ENCODE measurements at regions not wholly inside any gene's neighbourhood (a gene's known extent, or its start where the extent isn't known, plus 50 kb on each side); places are given as distances from the start of the nearest gene placed in this dataset.
"Not testable (repeated sequence)": the region's sequence is repeated elsewhere in the genome, so short reads cannot be mapped to it uniquely, and the experiment has no call there.

DNA sequence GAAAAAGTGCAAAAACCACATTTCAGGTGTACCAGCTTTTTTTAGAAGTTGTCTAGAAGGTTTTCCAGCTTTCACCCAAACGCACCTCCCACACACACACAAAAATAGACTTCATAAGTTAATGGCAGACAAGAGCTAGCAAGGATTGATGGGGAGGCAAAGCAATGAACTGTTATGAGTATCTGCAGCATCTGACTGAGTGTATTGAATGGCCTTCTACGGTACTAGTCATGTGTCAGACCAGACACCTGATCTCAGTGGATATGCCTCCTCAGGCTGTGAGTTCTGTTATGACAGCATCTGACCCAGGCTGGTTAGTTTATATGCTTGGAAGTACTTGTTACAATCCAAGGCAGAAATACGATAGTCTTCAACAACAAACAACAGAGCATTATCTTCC is 406.1 kb upstream of the AUTS2 start:
- DNase-seq: no peak

DNA sequence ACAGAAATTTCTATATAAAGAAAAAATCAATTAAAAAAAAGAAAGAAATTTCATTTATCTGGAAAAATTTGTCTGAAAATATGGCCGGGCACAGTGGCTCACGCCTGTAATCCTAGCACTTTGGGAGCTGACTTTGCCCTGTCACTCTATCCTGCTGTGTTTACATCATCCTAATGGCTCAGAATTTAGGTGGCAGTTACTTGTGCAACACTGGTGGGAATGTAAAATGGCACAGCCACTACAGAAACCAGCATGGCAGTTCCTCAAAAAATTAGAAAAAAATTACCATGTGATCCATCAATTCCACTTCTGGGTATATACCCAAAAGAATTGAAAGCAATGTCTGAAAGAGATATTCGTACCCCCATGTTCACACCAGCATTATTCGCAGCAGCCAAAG is 405.2 kb upstream of the AUTS2 start:
- DNase-seq: no peak

DNA sequence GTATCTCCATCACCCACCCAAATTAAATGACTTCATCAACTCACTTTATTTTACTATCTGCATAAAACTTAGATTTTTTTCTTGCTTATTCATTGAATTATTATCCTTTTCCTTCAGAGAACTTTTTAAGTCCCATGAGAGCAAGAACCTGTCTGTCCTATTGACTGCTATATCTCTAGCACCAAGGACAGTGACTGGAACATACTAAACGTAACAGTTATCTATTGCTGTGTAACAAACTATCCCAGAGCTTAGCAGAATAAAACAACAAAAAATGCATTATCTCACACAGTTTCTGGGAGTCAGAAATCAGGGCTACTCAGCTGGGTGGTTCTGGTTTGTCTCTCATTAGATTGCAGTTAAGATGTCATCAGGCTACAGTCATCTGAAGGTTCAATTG is 401.7 kb upstream of the AUTS2 start:
- DNase-seq: no peak

DNA sequence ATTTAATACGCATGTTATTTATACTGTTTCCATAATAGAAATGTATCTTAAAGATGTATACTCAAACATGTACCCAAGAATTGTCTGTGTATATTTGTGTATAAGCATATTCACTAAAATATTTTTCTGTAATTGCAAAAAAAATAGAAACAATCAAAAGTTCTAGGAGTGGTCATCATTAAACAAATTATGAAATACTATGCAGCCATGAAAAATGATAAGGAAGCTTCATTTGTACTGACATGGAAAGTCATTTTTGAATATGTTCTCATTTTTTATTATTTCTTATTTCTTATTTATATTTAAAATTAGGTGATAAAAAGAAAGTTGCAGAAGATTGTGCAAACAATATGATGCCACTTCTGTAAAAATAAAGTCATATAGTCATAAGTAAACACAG is 400.0 kb upstream of the AUTS2 start:
- no peak for DNase-seq

DNA sequence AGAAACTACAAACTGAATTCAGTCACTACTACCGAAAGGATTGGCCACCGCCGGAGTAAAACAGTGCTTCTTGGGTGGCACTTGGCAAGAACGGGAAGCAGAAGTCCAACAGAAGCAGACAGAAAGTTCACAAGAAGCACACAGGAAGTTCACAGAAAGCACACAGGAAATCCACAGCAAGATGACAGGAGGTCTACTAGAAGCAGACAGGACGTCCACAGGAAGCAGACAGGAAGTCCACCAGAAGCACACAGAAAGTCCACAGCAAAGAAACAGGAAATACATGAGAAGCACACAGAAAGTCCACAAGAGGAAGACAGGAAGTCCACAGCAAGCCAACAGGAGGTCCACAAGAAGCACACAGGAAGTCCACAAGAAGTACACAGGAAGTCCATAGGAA is 399.2 kb upstream of the AUTS2 start:
- DNase-seq: no peak

DNA sequence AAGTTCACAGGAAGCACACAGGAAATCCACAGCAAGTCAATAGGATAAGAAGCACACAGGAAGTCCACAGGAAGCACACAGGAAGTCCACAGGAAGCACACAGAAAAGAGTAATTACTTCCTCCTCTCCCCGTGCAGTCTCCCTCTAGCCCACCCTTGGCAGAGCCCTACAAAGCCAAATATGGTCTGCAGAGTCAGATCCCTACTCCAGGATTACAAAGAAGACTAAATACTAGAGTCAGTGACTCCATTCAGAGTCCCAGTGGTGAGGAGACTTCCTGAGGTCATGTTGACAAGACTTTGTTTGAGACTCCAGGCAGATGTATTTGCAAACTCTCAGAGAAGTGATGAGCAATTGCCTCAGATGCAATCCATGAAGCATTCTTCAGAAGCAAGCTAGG is 398.6 kb upstream of the AUTS2 start:
- no peak for DNase-seq

DNA sequence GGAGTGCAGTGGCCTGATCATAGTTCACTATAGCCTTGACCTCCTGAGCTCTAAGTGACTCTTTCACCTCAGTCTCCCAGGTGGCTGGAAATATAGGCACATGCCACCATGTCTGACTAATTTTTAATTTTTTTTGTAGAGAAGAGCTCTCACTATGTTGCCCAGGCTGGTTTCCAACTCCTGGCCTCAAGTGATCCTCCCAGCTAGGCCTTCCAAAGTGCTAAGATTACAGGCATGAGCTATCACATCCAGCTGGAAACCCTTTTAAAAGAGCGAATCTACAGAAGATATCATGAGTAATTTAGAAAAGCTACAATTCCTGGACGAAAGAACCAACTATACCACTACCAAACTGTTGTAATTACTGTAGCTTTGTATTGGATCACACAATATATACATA is 394.4 kb upstream of the AUTS2 start:
- no peak for DNase-seq

DNA sequence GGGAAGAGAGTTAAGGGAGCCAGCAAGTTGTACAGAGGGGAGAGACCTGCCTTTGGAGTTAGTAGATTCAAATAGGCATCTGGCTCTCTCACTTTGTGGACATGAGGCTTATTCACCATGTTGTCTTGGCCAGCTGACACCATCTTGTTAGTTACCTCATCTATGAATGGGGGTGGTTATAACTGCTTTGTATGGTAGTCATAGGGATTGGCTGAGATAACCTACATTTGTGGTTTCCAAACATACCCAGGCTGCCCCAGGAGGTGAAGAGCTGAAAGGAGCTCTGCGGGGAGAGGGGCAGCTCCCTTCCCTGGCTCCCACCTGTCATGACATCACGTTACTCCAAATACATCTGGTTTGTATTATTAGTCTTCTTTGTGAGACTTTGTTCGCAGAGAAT is 393.3 kb upstream of the AUTS2 start:
- no peak for DNase-seq

DNA sequence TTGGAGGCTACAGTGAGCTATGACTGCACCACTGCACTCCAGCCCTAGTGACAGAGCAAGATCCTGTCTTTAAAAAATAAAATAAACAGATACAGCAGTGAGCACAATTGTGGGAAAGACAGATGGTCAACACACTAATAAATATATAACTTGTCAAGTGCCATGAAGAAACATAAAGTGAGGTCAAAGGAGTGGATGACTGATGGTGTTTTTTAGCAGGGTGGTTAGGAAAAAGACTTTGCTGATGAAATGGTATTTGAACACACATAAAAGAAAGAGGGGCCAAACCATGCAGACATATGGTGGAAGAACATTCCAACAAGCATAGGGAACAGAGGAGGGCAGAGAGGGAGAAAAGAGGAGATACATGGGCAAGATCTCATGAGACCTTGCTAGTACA is 392.7 kb upstream of the AUTS2 start:
- no peak for DNase-seq

DNA sequence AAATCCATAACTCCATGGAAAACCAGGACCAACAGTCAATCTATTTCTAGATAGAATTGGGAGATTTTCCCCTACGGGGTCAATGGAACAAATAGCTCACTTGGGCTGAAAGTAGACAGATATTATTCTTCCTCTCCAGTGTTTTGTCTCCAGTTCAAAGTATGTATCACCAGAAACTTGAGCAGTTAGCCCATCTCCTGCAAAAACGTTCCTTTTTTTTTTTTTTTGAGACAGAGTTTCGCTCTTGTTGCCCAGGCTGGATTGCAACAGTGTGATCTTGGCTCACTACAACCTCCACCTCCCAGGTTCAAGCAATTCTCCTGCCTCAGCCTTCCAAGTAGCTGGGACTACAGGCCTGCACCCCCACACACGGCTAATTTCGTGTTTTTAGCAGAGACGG is 390.0 kb upstream of the AUTS2 start:
- no peak for DNase-seq

DNA sequence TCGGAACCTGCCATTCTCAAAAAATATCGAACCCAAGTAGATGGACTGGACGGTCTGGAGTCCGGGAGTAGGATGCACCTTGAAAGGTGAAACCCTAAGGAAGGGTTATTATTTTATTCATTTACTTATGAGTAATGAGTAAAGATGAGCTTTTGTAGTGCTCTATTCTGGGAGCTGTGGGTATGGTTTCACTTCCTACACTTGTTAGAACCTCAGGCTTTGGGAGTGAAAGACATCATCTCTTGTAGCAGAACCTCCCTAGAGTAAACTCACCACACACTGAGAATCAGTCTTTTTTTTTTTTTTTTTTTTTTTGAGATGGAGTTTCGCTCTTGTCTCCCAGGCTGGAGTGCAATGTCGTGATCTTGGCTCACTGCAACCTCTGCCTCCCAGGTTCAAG is 389.4 kb upstream of the AUTS2 start:
- DNase-seq: no peak

DNA sequence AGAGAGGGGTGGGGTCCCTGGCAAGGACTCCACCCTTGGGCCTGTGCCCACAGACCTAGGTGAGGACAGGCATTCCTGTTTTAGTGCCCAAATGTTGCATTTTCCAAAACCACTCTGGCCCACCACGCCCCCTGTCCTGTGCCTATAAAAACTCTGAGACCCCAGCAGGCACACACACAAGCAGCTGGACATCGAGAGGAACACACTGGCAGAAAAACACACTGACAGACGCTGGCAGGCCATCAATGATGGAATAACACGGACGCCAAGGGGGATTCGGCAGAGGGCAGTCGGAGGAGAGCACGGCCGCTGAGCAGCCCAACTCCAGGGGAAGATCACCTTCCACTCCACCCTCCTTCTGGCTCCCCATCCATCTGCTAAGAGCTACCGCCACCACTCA is 386.9 kb upstream of the AUTS2 start:
- no peak for DNase-seq

DNA sequence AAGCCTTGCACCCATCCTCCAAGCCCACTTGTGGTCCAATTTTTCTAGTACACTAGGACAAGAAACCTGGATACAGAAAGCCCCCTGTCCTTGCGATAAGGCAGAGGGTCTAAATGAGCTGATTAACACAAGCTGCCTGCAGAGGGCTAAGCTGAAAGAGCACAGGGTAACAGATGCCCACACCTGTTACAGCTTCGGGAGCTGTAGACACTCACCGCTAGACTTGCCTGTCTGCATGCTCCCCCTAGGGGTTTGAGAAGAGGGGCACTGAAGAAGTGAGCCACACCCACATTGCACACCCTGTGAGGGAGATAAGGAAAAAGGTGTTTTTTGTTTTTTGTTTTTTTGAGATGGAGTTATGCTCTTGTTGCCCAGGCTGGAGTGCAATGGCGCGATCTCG is 386.5 kb upstream of the AUTS2 start:
- DNase-seq: no peak

DNA sequence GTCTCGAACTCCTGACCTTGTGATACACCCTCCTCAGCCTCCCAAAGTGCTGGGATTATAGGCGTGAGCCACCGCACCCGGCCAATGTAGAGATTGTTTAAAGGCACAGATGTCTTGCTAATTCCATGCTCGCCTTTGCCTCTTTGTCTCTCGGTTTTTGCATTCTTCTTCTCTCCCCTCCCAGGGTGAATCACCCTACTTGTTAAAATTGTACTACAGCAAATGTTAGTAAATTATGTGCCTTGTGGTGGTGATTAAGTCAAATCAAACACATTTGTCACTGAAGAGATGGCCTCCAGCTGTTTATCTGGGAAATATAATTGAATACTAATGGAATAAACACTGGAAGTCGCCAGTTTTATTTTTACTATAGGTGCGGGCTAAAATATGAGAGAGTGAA is 384.4 kb upstream of the AUTS2 start:
- DNase-seq: no peak

DNA sequence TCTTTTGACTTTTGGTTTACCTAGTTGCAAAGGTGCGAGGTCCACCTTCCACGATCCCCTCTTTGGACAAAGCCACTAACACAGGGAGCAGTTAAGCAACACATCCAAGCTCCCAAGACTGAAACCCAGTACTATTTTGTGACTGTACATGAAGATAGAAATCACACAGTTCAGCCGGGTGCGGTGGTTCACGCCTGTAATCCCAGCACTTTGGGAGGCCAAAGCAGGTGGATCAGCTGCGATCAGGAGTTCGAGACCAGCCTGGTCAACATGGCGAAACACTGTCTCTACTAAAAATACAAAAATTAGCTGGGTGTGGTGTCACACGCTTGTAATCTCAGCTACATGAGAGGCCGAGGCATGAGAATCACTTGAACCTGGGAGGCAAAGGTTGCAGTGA is 382.8 kb upstream of the AUTS2 start:
- not testable (repeated sequence) for DNase-seq

DNA sequence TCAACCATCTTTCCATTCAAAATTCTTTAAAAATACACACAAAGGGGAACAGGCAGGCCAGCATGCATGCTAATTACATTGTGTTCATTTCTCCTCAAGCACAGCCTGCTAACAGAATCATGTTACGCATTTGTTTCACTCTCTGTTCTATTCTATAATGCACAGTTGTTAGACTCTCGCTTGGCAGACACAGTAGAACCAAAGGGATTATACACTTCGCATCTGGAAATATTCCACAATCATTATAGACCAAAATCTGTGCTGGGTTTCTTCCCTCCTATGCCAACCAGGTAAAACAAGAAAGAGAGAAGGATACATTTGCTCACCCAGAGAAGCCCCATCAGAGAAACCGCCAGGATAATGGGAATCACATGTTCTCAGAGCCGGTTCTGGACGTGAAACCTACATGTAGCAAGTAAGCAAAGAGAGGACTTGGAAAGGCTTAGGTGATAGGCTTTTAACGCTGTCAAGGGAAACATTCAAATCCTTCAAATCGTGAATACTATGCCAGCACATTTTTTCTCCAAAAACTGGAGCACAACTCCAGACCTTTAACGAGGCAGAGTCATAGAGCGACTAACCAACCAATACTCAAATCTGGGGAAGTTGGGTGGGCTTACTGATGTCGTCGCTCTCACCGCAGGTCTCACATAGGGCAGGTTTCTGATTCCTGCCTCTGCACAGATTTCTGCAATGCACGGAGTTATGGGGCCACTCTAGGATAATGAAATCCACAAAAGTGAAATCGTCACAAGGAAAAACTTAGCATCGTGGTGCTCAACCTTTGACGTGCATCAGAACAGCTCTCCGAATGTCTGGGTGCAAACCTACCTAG is 380.5 kb upstream of the AUTS2 start:
- DNase-seq: no peak

DNA sequence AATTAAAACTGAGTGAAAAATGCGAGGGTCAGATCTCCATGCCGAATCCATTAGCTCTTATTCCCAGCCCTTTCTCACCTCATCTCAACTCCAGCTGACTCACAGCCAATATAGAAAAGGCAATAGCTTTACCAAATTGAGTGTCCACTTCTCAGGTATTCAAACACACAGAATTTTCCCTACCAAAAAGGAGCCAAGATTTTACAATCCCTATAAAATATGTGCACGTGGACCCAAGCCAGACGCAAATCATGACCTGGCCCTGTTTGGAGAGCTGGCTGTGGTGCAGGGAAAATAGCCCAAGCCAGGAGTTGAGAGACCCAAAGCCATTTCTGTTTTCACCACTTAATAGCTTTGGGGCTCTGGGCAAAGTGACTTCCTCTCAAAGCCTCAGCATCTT is 379.7 kb upstream of the AUTS2 start:
- no peak for DNase-seq

DNA sequence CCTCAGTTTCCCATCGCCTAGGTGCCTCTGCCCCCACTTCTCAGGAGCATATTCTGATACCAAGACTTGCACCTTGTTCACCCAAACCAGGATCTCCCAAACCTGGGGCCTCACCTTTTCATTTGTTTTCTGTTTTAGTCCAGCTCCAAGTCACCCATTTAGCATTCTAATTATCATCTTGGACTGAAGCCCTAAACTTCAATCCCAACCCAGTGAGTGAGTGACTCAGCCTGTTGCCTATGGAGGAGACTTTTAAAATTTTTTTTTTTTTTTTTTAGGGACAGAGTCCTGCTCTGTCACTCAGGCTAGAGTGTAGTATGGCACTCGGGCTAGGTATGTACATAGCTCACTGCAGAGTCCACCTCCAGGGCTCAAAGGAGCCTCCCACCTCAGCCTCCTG is 378.9 kb upstream of the AUTS2 start:
- DNase-seq: no peak

DNA sequence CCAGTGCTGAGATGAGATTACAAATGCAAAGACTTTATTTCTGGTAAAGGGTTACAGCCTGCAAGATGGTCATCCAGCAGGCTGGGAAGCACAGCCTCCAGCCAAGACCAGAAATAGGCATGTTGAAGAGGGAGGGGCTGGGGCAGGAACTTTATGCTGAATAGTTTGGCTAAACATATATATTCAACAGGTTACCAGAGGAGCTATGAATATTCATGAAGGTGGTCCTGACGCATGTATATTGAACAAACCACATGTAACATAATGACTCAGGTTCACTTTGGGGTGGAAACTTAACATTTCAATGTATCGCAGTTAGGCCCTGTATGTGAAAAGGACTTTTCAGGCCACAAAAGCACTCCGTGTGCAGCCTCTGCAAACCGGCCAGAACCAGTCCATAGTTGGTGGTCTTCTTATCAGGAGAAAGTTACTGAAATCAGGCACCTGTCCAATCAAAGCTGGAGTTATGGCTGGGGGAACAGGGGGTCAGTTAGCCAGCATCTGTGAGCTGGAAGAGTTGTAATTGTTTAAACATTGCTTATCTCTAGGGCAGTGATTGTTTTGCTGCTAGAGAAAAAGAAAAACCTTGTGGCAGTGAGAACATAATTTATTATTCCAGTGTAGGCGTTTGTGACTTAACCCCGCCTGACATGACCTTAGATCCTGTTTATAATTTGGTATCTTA is 372.9 kb upstream of the AUTS2 start:
- no peak for DNase-seq

DNA sequence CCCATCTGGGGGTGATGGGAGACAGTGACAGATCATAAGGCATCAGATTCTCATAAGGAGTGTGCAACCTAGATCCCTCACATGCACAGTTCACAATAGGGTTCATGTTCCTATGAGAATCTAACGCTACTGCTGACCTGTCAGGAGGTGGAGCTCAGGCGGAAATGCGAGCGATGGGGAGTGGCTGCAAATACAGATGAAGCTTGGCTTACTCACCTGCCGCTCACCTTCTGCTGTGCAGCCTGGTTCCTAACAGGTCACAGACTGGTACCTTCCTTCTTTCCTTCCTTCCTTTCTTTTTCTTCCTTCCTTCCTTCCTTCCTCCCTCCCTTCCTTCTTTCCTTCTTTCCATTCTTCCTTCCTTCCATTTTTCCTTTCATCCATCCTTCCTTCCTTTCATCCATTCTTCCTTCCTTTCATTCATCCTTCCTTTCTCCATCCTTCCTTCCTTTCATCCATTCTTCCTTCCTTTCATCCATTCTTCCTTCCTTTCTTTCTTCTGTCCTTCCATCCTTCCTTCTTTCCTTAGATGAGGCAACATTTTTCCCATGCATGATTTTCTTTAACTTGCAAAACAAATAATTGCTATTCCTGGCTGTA is 370.0 kb upstream of the AUTS2 start:
- DNase-seq: no peak

DNA sequence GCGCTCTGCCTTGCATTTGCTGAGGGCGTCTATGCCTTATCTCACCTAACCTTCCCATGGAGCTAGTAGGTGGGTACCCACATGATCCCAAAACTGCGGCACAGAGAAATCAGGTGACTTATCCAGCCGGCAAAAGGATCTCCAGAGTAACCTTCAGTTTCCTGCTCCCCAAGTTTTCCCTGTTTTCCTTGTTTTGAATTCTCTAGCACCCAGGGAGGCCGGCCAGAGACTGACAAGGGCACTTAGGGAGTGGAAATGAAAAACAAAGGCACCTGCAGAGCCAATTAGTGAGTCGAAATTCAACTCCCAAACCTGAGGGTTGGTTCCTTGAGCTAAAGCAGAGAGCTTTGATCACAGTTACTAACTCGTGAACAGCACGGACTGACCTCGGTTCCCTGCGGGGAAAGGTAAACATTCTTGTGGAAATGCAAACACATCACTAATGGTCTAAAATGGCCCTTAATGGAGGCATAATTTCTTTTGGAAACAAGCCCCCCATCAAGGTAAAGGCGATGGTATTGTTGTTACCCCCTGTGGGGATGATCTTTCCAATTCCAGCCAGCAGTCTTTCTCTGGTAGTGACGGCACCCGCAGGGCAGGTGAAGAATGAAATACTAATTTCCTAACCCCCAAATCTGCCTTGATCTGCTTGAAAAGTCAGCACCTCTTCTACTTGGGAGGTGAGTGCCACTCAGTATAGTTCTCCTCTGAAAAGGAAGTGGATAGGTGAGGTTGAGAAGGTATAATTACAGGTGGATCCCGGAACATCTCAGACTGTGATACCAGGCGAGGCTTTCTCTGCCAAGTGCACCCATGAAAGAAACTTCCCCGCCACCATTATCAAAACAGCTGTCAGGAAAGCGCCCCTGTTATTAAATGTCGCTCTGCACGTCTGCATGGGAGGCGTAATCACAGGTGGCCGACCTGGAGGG is 365.6 kb upstream of the AUTS2 start:
- DNase-seq: no peak

DNA sequence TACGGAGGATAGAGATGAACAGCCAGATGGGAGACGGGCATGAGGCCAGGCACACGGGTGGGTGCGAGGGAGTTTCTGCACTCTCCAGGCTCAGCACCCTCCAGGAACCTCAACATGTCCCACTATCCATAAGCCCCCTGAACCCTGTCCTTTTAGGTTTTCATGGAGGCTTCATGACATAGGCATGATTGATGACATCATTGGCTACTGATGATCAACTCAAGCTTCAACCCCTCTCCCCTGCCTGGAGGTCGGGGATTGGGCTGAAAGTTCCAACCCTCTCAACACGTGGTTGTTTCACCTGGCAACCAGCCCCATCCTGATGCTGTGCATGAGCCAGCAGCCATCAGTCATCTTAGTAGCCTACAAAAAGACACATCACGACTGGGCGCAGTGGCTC is 360.7 kb upstream of the AUTS2 start:
- DNase-seq: no peak

DNA sequence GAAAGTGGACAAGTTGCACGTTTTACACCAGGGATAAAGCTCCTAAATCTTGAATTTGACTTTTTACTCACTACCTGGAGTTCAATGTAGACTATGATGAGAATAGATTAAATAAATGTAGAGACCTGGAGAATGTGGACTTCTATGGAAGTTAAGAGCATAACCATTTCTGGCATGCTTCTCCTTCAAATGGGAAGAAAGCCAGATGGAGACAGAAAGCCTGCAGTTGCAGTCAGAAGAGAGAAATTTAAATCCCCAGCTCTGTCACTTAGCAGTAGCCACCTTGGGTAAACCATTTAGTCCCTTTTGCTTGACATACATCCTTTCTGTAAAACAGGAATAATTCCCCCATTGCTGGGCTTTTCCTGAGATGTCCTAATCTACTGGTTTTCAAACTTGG is 355.3 kb upstream of the AUTS2 start:
- DNase-seq: no peak

Data from cortex of kidney (tissue), 1 donor.